Osteoblast (primary cell): ENCODE measurements at regions not wholly inside any gene's neighbourhood (a gene's known extent, or its start where the extent isn't known, plus 50 kb on each side); places are given as distances from the start of the nearest gene placed in this dataset.

Experiments
- DNase-seq: peaks from one replicate; pipeline ENCODE4 v3.0.0; 2011; ENCODE audit warnings: low spot score, mixed read lengths; ENCODE audit not compliant: insufficient read length; ENCODE audit errors: missing footprints
- H2AFZ ChIP-seq: 2 replicates; pipeline ENCODE4 v1.6.0; 2011; ENCODE audit warnings: mild to moderate bottlenecking, low read length
- H3K27ac ChIP-seq: 2 replicates; pipeline ENCODE4 v1.5.1; 2011; ENCODE audit warnings: mild to moderate bottlenecking, low read depth, low read length, moderate library complexity
- H3K27me3 ChIP-seq: 2 replicates; pipeline ENCODE4 v1.6.0; 2012; ENCODE audit warnings: mild to moderate bottlenecking, control low read depth, inconsistent platforms, low read length, moderate library complexity; ENCODE audit not compliant: insufficient read depth
- H3K36me3 ChIP-seq: 2 replicates; pipeline ENCODE4 v1.5.1; 2011; ENCODE audit warnings: mild to moderate bottlenecking, low read length, control low read depth, moderate library complexity; ENCODE audit not compliant: insufficient read depth
- H3K4me1 ChIP-seq: 2 replicates; pipeline ENCODE4 v1.5.1; 2011; ENCODE audit warnings: mild to moderate bottlenecking, low read length, control low read depth, moderate library complexity; ENCODE audit not compliant: insufficient read depth
- H3K4me2 ChIP-seq: 2 replicates; pipeline ENCODE4 v1.6.0; 2011; ENCODE audit warnings: mild to moderate bottlenecking, low read length; ENCODE audit not compliant: insufficient read depth
- H3K4me3 ChIP-seq: fragments of 200-600 bp; sonication (generic); 3 replicates; pipeline ENCODE4 v1.5.1; 2012; ENCODE audit warnings: mild to moderate bottlenecking, low read length, inconsistent platforms; ENCODE audit not compliant: insufficient read depth
- H3K79me2 ChIP-seq: 2 replicates; pipeline ENCODE4 v1.6.0; 2012; ENCODE audit warnings: mild to moderate bottlenecking, low read length, control low read depth, inconsistent platforms; ENCODE audit not compliant: insufficient read depth
- H3K9me3 ChIP-seq: 2 replicates; pipeline ENCODE4 v1.5.1; 2011; ENCODE audit warnings: low read depth, low read length, control low read depth
- H4K20me1 ChIP-seq: 2 replicates; pipeline ENCODE4 v1.6.0; 2012; ENCODE audit warnings: mild to moderate bottlenecking, low read length, control low read depth; ENCODE audit not compliant: insufficient read depth
- TF ChIP-seq, protein P1 (sequence below): IDR thresholded peaks from 2 replicates; pipeline ENCODE4 v1.5.1; 2011; ENCODE audit warnings: mild to moderate bottlenecking, low read depth, low read length, moderate library complexity; ENCODE audit errors: extremely low read depth

DNA sequence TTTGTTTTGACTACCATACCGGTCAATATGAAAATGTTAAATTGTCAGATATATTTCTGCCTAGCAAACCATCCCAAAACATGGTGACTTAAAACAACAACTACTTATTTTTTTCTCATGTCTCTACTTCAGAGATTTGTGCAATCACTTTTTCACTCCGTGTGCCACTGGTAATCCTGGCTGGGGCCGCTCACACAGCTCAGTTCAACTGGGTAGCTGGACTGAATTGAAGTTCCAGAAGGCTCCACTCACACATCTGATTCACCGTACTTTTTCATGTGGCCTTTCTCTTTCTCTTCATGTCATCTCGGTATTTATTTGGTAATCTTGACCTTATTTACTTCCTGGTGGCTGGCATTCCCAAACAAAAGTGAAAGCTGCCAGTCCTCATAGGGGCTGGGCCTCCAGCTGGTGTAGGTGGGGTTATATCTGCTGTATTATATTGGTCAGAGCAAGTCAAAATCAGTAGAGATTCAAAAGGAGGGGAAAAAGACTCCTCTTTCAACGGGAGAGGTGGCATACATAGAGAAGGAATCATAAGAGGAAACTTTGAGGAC, 513.9 kb upstream of the NXPH2 start:
- no peak overlapping the region for H2AFZ ChIP-seq
- H4K20me1 ChIP-seq = no peaks in the 10 kb centered on the region
- no peaks in the 10 kb centered on the region for H3K79me2 ChIP-seq
- no peaks in the 10 kb centered on the region for H3K4me1 ChIP-seq
- H3K27ac ChIP-seq = no peak overlapping the region
- H3K4me3 ChIP-seq = no peak overlapping the region
- TF ChIP-seq, protein P1, sequence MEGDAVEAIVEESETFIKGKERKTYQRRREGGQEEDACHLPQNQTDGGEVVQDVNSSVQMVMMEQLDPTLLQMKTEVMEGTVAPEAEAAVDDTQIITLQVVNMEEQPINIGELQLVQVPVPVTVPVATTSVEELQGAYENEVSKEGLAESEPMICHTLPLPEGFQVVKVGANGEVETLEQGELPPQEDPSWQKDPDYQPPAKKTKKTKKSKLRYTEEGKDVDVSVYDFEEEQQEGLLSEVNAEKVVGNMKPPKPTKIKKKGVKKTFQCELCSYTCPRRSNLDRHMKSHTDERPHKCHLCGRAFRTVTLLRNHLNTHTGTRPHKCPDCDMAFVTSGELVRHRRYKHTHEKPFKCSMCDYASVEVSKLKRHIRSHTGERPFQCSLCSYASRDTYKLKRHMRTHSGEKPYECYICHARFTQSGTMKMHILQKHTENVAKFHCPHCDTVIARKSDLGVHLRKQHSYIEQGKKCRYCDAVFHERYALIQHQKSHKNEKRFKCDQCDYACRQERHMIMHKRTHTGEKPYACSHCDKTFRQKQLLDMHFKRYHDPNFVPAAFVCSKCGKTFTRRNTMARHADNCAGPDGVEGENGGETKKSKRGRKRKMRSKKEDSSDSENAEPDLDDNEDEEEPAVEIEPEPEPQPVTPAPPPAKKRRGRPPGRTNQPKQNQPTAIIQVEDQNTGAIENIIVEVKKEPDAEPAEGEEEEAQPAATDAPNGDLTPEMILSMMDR = no peak
- H3K9me3 ChIP-seq = no peaks in the 10 kb centered on the region
- no peak overlapping the region for H3K4me2 ChIP-seq
- H3K36me3 ChIP-seq = no peaks in the 10 kb centered on the region
- DNase-seq = no peak
- no peaks in the 10 kb centered on the region for H3K27me3 ChIP-seq

DNA sequence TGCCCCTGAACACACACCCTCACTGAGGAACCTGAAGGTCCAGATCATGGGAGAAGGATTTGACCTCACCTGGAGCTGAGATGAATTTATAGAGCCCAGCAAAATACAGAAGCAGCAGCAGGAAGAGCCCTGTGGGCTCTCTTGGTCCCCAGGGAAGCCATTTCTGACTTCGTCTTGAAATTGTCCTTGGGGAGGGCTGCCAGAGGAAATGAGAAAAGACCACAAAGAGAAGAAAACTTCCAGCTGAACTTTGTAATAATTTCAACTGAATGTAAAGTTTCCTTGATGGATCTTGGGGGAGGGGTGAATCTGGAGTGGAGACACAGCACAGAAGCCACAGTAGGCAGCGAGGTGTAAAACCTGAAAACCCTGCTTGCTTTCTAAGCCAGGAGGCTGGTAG, 500.9 kb upstream of the NXPH2 start:
- no peaks in the 10 kb centered on the region for H3K79me2 ChIP-seq
- H3K9me3 ChIP-seq = no peaks in the 10 kb centered on the region
- no peaks in the 10 kb centered on the region for H4K20me1 ChIP-seq
- no peaks in the 10 kb centered on the region for H3K36me3 ChIP-seq
- DNase-seq = no peak
- no peak overlapping the region for H3K4me2 ChIP-seq
- H3K27ac ChIP-seq = no peak overlapping the region
- no peak overlapping the region for H2AFZ ChIP-seq
- no peaks in the 10 kb centered on the region for H3K4me1 ChIP-seq
- no peak overlapping the region for H3K4me3 ChIP-seq
- TF ChIP-seq, protein P1 = no peak
- no peaks in the 10 kb centered on the region for H3K27me3 ChIP-seq

DNA sequence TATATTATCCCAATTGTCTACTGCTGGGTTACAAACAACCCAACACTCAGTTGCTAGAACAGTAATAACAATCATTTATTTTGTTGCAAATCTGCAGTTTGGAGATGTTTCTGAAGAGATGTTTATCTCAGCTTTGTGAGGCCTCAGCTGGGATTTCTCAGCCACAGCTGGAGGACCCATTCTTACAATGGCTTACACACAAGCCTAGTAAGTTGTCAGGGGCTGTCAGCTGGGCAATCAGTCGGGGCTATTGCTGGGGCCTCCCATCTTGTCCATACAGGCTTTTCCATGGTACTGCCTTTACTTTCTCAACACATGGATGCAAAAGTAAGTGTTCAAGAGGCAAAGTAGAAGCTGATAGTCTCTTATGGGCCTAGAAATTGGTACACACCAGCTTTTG, 491.7 kb upstream of the NXPH2 start:
- TF ChIP-seq, protein P1 = no peak
- no peak overlapping the region for H3K27ac ChIP-seq
- H3K4me2 ChIP-seq = no peak overlapping the region
- no peaks in the 10 kb centered on the region for H3K9me3 ChIP-seq
- no peaks in the 10 kb centered on the region for H4K20me1 ChIP-seq
- H3K79me2 ChIP-seq = no peaks in the 10 kb centered on the region
- H3K36me3 ChIP-seq = no peaks in the 10 kb centered on the region
- no peak for DNase-seq
- no peaks in the 10 kb centered on the region for H3K4me1 ChIP-seq
- H3K27me3 ChIP-seq = no peaks in the 10 kb centered on the region
- no peak overlapping the region for H3K4me3 ChIP-seq
- no peak overlapping the region for H2AFZ ChIP-seq

- Histone ChIP-seq H3K4me3 (no peak overlapping the region), H3K36me3 (no peaks in the 10 kb centered on the region), H4K20me1 (no peaks in the 10 kb centered on the region), H3K4me1 (no peaks in the 10 kb centered on the region), H3K27me3 (no peaks in the 10 kb centered on the region), H2AFZ (no peak overlapping the region), H3K79me2 (no peaks in the 10 kb centered on the region), H3K4me2 (no peak overlapping the region), H3K9me3 (no peaks in the 10 kb centered on the region), H3K27ac (no peak overlapping the region)
- TF ChIP-seq, protein P1 = no peak
- DNase-seq = no peak
Measured at GRCh38 chr2:139271149-139271548, 491.0 kb upstream of the NXPH2 start.
